IPS-18c (cell line): ENCODE measurements at regions not wholly inside any gene's neighbourhood (a gene's known extent, or its start where the extent isn't known, plus 50 kb on each side); places are given as distances from the start of the nearest gene placed in this dataset.

Experiments used
- H3K4me3 ChIP-seq: 2 replicates; pipeline ENCODE4 v1.7.0; 2013; ENCODE audit warnings: low read depth, mild to moderate bottlenecking, low read length, moderate library complexity; ENCODE audit not compliant: insufficient read depth
- H3K9me3 ChIP-seq: one replicate; pipeline ENCODE4 v1.6.1; 2013; ENCODE audit warnings: mild to moderate bottlenecking, low read length, moderate library complexity; ENCODE audit not compliant: control insufficient read depth, insufficient read depth

DNA sequence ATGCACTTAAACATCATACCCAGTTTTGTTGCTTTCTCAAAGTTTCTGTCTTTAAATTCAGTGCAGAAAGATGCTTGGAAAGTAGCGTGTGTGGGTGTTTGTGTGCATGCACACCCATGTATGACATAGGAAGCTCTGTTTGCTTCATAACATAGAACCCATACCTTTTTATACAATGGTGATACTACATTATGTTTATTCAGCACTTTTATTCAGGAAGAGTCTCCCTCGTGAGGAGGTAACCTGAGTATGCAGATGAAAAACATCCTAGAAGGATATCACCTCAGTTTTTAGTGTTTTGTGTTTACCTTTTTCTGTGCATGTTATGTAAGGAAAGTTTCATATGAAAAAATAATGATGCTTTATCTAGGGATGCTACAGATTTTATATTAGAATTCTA, 111.2 kb downstream of the SST start:
- Histone ChIP-seq H3K9me3 (no peaks in the 10 kb centered on the region), H3K4me3 (no peak overlapping the region)

DNA sequence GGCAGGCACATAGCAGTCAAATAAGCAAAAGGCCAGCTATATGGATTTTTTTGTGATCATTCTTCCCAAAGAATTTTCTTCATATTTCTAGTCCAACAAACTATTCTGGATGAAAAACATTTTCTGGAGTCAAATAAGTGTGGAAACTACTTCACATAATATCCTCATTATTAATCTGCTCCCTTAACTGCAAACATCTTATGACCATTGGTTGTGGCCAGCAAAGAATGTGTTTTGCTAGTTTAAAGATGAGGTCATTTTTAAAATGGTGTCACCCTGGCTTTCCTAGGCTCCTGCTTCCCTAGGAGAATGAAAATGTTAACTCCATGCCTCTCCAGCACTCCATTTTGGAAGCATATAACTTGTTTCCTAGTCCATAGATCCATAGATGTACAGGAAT, 118.8 kb downstream of the SST start:
- H3K9me3 ChIP-seq = no peaks in the 10 kb centered on the region
- no peak overlapping the region for H3K4me3 ChIP-seq

DNA sequence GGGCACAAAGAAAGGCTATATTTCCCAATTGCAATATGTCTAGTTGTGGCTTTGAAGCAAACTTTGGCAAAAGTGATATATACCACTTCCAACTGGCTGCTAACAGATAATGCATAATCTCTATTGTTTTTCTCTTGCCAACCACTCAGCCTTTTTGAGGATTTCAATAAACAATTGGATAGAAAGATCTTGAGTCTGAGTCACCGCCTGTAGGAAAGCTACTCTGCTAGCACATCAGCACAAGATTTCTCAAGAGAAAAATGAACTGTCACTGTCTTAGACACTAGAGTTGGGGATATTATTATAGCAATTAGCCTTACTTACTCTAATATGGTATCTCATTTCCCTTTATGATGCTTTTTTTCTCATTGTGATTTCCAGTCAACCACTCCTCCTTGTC, 119.7 kb downstream of the SST start:
- no peaks in the 10 kb centered on the region for H3K9me3 ChIP-seq

DNA sequence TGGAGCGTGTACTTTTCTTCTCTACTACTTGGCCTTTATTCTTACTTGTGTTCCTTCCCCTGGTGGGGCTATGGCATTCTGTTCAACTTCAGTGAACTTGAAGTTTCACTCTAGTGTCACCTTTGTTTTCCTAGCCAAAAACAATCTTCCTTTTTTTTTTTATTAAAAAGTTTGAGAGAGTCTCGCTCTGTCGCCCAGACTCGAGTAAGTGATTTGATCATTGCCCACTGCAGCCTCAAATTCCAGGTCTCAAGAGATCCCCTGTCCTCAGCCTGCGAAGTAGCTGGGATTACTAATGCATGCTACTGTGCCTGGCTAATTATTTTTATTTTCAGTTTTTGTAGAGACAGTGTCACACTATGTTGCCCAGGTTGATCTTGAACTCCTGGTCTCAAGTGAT, 124.8 kb downstream of the SST start:
- no peak overlapping the region for H3K4me3 ChIP-seq
- no peaks in the 10 kb centered on the region for H3K9me3 ChIP-seq

More for the DNA sequence above, 119.7 kb downstream of the SST start:
- no peak overlapping the region for H3K4me3 ChIP-seq

DNA sequence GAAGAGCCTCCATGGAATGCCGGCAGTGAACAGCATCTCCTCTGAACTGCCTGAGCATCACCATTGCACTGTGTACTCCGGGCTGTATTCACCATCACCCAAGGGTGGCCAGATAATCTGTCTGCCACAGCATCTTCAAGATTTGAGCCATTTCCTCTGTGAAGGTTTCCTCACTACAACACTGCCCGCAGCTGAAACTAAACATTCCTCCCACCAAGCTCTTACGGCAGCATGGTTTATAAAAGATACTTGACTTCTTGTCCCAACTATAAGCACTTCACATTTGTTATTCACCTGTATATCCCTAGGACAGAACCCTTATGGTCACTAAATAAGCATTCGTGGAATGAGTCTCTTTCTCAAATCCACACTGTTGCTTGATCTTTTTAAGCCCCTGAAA, 125.9 kb downstream of the SST start:
- no peaks in the 10 kb centered on the region for H3K9me3 ChIP-seq
- no peak overlapping the region for H3K4me3 ChIP-seq

DNA sequence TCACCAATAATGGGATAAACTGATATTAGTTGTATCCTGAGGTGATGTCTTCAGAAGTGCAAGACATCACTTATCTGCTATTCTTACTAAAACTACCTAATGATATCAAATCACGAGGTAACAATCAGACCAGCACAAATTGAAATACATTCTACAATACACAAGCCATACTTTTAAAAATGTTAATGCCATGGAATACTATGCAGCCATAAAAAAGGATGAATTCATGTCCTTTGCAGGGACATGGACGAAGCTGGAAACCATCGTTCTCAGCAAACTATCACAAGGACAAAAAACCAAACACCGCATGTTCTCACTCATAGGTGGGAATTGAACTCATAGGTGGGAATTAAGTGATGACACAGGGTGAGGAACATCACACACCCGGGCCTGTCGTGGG, 129.3 kb downstream of the SST start:
- no peaks in the 10 kb centered on the region for H3K9me3 ChIP-seq

DNA sequence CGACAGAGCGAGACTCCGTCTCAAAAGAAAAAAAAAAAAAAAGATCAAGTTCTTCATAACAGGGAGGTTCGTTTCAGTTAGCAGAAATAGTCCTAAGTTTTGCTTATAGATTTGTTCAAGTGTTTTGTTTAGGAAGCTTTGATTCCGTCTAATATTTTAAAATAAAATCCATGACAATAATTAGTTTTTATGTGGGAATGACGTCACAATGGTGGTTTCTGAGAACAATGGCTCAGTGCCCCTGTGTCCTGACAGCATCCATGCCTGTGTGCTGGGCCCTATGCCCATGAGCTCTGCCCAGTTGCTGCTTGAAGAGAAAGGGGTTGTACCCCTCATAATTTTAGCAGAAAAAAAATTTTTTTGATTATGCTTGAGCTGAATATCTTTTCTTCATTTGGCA, 134.0 kb downstream of the SST start:
- H3K9me3 ChIP-seq = no peaks in the 10 kb centered on the region
- no peak overlapping the region for H3K4me3 ChIP-seq

More for the DNA sequence above, 129.3 kb downstream of the SST start:
- H3K4me3 ChIP-seq = no peak overlapping the region

DNA sequence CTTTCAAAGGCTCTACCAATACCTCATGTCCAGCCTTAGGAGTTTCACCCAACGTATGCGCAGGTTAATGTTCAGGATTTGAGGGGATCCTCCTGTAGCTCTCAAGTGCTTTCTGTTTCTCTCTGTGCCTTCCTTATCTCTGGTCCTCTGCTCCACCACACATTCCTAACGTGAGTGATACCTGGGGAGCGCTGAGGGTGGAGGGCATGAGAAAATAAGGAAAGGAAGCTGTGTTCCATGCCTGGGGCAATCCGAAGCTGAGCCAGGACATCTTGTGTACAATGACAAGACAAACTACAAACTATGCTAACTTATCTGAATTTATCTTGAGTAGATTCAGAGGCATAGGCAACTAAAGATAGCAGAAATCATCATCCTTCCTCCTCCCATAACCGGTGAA, 136.4 kb downstream of the SST start:
- no peak overlapping the region for H3K4me3 ChIP-seq
- no peaks in the 10 kb centered on the region for H3K9me3 ChIP-seq

DNA sequence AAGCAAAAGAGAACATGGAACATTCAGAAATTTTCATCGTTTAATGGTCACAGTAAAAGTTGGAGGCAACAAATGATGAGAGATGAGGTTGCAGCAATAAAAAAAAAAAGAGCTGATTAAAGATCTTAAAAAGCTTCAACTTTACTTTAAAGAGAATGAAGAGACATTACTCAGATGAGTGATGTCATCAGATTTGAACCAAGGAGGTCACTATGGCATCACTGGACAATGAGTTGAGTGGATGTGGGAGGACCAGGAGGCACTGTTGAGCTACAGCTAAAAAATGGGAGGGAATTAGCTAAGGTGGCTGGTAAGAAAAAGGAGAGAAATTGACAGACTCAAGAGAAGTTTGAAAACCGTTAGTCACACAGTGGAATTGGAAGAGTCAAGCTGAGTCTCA, 138.4 kb downstream of the SST start:
- H3K9me3 ChIP-seq = no peaks in the 10 kb centered on the region

DNA sequence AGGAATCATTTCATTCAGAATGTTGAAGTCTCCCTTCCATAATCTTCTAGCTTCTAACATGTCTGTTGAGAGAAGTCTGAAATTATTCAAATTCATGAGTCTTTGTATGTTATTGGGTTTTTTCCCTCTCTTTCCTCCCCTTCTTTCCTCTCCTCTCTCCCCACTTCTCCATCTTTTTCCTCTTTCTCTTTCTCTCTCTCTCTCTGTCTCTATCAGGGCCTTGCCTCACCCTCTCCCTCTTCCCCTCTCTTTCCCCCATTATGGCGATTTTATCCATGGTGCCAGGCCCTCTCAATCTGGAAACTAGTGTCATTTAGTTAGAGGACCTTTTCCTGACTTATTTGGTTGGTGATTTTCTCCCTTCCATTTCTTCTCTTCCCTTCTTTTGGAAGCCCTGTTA, 147.3 kb downstream of the SST start:
- Histone ChIP-seq H3K4me3 (no peak overlapping the region), H3K9me3 (no peaks in the 10 kb centered on the region)

More for the DNA sequence above, 138.4 kb downstream of the SST start:
- H3K4me3 ChIP-seq = no peak overlapping the region

DNA sequence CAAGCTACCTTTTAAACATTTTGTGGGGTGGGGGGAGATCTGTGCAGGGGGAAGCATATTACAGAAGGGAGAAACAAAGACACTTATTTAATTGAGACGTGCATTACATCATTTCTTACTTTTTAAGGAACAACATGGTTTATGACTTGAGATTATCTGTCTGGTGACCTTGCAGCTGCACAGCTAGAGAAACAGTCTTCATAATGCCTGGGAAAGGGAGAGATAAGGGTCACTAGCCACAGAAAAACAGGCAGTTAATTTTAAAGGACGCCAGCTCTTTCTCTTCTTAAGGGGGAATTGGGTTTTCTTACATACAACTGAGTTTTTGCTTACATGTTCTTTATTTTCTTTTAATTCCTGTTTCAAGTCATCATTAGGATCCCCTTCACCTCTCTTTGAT, 147.9 kb downstream of the SST start:
- no peaks in the 10 kb centered on the region for H3K9me3 ChIP-seq
- no peak overlapping the region for H3K4me3 ChIP-seq

DNA sequence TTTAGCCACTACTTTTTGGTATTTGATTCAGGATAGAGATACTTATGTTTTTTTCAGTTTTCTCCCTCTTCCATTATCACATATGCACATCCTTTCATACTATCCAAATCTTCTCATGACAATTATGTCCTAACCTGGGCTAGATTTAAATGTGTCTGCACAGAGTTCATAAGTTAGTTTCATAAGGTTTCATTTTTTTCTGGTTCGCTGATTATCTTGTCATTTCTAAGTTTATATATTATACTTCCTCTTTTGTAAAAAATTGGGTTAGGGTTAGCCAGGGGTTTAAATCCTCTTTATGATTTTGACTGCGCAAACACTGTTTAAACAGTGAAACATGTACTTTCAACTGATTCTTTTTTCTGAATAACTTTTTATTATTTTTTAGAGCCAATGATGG, 148.6 kb downstream of the SST start:
- Histone ChIP-seq H3K4me3 (no peak overlapping the region), H3K9me3 (no peaks in the 10 kb centered on the region)

DNA sequence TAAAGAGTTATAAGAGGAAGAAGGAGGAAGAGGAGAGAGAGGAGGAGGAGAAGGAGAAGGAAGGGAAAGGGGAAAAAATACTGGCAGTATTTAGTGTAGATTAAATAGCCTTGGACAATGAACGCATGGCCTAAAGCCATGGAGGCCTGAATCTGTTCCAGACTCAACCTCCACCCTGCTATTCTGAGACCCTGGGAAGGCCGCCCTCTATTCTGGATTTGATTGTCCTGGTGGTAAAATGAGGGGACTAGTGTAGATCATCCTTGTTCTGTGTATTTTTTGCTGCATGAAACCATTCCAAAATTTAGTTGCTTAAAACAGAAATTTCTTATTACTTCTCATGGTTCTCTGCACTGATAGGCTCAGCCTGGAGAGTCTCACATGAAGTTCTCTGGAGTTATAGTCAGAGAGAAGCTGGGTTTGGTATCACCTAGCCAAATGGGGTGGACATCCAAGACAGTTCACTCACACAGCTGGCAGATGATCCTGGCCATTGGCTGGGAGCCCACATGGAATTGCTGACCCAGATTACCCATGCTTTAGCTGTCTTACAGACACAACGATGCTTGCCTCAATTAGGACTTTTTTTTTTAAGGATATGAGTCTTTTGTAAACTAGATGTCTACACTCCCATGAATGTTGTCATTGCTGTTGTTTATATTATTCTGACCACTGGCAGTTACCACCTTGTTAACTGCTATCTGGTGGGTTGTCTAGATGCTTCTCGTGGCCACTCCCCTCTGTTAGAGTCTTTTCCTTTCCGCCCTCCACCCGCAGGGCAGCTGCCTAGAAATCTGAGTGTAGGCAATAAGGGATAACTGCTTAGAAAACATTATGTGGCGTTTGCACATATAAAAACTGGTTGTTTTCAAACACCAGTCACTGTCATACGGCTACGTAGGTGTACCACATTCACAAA, 149.9 kb downstream of the SST start:
- Histone ChIP-seq H3K4me3 (no peak overlapping the region), H3K9me3 (no peaks in the 10 kb centered on the region)

DNA sequence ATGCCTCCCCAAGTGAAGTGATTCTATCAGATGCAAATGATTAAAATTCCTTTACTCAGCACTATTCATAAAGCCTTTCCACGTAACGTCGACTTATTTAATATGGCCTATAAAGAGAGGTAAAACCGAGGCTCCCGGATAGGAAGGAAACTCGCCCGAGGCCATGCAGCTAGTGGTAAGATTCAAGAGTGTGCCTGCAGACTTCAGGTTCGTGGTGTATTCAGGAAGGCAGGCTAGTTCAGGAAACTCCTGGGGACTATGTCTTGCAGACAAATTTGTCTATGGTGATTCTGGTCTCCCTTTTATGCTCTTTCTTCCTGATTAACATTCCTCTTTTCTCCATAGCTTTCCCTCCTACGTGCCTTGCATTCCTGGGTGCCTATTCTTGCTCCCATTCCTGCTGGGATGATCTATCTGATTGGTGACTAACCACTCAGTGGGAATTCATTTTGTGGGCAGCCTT, 150.7 kb downstream of the SST start:
- no peak overlapping the region for H3K4me3 ChIP-seq

DNA sequence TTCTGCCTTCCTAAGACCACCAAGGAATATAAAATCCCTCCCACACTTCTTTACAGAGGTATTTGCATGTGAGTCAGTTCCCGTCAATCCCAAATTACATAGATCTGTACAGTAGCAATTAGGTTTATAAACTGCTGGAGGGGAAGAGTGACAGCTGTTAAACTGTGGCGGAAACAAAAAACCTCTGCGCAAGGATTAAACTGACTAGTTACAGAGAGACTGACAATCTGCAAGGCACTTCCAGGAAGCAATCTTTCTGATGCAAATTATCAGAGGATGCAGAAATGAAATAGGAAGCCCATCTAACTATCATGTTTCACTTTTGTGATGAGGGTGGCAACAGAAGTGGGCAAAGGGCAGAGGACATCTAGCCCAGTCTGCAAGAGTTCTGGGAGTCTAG, 150.4 kb downstream of the RTP4 start:
- Histone ChIP-seq H3K4me3 (no peak overlapping the region), H3K9me3 (no peaks in the 10 kb centered on the region)

More for the DNA sequence above, 150.7 kb downstream of the SST start:
- no peaks in the 10 kb centered on the region for H3K9me3 ChIP-seq

DNA sequence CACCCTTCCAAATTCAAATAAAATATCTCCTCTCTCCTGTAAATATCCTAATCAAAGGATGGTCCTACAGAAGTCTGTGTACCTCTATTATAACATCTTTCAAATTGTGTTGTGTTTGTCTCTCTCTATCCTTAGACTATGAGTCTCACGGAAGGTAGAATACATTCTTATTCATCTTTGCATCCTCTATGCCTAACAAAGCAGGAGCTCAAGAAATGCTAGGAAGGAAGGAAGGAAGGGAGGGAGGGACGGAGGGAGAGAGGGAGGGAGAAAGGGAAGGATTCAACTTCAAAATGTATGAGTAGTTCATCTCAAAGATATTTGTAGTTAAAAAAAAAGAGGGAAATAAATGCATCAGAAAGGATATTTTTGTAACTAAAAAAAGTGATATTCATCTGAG, 150.0 kb downstream of the RTP4 start:
- Histone ChIP-seq H3K4me3 (no peak overlapping the region), H3K9me3 (no peaks in the 10 kb centered on the region)

DNA sequence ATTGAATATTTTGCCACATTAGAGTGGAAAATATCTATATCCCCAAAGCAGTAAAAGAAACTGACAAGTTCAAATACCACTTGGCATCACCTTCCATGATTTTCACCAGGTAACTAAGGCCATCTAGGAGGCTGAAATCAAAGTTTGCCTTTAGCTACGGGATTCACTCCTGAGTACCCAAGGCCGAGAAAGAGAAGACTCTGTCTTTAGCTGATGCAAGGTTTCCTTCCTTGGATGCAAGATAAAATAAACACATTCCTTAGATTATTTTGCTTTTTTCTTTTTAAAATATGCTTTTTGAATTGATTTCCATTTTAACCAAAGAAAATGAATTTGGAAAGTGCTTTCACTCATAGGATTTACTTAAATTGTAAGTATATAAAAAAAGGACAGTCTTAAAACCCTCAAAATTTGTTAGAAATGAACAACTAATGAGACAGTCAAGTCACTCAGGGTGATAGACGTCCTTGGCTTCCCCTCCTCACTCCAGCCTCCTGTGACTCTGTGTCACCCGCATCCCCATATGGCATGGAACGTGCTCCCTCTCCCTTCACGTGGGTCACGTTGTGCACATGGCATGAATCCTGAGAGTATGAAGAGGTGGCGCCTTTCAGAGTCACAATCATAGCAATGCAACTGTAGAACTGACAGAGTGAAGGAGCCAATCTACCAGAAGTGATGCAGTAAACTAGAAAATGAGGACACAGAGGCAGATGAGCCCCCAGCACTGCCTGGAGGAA, 148.4 kb downstream of the RTP4 start:
- no peak overlapping the region for H3K4me3 ChIP-seq
- H3K9me3 ChIP-seq = peaks cover 11% of the 10 kb centered on the region

DNA sequence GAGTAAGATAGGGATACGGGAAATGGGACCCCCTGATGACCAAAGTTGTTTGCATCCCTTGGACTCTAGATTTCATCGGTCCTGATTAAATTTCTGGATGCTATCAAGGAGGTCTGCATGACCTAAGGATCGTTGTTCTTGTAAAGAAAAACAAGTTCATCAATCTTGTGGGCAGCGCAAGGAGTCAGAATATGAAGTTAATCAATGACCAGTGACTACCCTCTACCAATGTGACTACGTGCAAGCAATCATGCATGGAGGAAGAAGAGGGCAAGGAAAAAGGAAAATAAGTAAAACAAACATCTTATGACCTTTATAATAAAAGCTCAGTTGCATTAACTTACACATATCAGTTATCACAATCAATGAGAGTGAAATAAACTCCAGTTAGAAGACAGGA, 139.7 kb downstream of the RTP4 start:
- H3K4me3 ChIP-seq = no peak overlapping the region
- H3K9me3 ChIP-seq = peaks cover 10% of the 10 kb centered on the region
